ENCODE measurements at regions not wholly inside any gene's neighbourhood (a gene's known extent, or its start where the extent isn't known, plus 50 kb on each side); places are given as distances from the start of the nearest gene placed in this dataset.

DNA sequence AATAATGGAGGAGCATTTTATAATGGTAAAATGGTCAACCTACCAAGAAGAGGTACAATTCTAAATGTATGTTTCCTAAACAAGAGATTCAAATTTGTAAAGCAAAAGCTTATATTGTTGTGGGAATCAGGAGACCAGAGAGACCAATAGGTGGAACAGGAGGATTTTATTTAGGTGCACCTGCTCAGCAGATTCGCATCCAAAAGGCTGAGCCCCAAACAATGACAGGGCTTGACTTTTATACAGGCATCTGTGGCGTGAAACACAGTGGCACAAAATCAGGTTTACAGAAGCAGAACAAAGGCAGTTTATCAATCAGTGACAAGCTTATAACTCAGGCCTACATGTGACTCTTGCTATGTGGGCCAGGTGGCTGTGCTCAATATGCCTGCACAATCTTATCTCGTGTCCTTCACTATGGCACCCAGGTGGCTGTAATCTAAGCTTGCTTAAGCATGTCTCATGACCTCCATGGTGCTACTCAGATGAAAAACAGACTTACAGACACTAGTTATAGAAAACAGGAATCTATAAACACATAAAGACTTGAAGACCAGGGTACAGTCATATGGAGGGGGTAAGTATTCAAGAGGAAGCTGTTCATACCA lies 780.2 kb upstream of the CA10 start:
- TF ChIP-seq, protein P1, sequence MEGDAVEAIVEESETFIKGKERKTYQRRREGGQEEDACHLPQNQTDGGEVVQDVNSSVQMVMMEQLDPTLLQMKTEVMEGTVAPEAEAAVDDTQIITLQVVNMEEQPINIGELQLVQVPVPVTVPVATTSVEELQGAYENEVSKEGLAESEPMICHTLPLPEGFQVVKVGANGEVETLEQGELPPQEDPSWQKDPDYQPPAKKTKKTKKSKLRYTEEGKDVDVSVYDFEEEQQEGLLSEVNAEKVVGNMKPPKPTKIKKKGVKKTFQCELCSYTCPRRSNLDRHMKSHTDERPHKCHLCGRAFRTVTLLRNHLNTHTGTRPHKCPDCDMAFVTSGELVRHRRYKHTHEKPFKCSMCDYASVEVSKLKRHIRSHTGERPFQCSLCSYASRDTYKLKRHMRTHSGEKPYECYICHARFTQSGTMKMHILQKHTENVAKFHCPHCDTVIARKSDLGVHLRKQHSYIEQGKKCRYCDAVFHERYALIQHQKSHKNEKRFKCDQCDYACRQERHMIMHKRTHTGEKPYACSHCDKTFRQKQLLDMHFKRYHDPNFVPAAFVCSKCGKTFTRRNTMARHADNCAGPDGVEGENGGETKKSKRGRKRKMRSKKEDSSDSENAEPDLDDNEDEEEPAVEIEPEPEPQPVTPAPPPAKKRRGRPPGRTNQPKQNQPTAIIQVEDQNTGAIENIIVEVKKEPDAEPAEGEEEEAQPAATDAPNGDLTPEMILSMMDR (conservative IDR thresholded peaks at IDR 0.05 in 1 of 2, IDR thresholded peaks at IDR 0.05 in 1 of 2; ENCODE audit: low read depth in 1 of 2, low read length in 2 of 2) = no peak
- no peak for TF ChIP-seq EZH2 (IDR thresholded peaks at IDR 0.05; ENCODE audit: low read length, missing control alignments)
